ENCODE measurements at regions not wholly inside any gene's neighbourhood (a gene's known extent, or its start where the extent isn't known, plus 50 kb on each side); places are given as distances from the start of the nearest gene placed in this dataset.

DNA sequence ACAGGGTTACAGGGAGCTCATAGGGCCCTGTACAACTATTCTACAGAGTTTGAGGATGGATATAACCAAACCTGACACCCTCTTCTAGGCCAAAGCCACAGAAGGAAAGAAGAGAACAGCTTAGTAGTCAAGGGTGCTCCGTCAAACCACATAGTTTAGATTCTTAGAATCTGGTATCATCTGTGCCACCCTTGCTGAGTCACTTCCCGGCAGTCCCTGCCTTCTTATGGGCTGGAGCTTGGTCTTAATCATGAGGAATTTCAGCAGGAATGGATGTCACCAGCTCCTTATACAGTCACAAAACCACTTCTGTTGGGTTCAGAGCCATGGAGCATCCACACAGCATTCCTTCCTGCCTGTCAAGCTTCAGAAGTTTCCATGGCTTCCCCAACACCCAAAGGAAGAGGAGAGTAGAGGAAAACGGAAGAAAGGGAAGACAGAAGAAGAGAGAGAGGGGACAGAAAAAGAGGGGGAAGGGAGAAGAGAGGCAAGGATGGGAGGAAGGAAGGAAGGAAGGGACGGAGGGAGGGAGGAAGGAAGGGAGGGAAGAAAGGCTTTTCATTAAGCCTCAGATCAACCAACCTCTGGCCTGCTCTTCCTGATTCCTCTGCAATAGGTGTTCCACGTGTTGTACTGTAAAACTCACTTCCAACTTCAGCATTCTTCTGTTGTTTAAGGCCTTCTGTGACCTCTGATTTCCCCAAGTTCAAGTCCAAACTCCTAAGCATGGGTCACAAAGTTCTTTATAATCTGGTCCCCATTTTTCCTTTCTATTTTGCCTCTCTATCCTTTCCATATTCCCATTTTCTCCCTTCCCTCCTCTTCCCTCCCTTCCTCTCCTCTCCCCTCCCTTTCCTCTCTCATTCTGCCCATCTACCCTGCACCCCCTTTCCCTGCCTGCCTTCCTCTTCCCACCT, 246.1 kb upstream of the TNP1 start:
- TF ChIP-seq, protein P1, sequence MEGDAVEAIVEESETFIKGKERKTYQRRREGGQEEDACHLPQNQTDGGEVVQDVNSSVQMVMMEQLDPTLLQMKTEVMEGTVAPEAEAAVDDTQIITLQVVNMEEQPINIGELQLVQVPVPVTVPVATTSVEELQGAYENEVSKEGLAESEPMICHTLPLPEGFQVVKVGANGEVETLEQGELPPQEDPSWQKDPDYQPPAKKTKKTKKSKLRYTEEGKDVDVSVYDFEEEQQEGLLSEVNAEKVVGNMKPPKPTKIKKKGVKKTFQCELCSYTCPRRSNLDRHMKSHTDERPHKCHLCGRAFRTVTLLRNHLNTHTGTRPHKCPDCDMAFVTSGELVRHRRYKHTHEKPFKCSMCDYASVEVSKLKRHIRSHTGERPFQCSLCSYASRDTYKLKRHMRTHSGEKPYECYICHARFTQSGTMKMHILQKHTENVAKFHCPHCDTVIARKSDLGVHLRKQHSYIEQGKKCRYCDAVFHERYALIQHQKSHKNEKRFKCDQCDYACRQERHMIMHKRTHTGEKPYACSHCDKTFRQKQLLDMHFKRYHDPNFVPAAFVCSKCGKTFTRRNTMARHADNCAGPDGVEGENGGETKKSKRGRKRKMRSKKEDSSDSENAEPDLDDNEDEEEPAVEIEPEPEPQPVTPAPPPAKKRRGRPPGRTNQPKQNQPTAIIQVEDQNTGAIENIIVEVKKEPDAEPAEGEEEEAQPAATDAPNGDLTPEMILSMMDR (IDR thresholded peaks at IDR 0.05): no peak
- peak in 1 of 3 donors; percentile 61 for TF ChIP-seq POLR2AphosphoS5 (IDR thresholded peaks at IDR 0.05)
